GM23338 (cell line): ENCODE measurements at regions not wholly inside any gene's neighbourhood (a gene's known extent, or its start where the extent isn't known, plus 50 kb on each side); places are given as distances from the start of the nearest gene placed in this dataset.

ENCODE experiments used
- ATAC-seq: fragments of 200-7000 bp; cut with Tn5 transposase; 3 replicates; pipeline ENCODE4 v1.9.1; 2020
- DNase-seq: peaks from one replicate; pipeline ENCODE4 v3.0.0-alpha.2; 2015; ENCODE audit warnings: low spot score
- H2AFZ ChIP-seq: fragments of 200-600 bp; sonication (generic); 2 replicates; pipeline ENCODE4 v1.8.0; 2016; ENCODE audit warnings: antibody characterized with exemption, mild to moderate bottlenecking, moderate library complexity
- H3F3A ChIP-seq: fragments of 200-600 bp; sonication (generic); replicated peaks from 2 replicates; pipeline ENCODE4 v1.8.0; 2017; ENCODE audit warnings: antibody characterized with exemption, mixed run types, low read depth
- H3K27ac ChIP-seq: fragments of 200-600 bp; sonication (generic); 2 replicates; pipeline ENCODE4 v1.6.1; 2016; ENCODE audit warnings: low read depth
- H3K27me3 ChIP-seq: fragments of 200-600 bp; sonication (generic); 2 replicates; pipeline ENCODE4 v1.8.0; 2016; ENCODE audit warnings: mild to moderate bottlenecking, mixed run types, moderate library complexity; ENCODE audit not compliant: insufficient read depth
- H3K36me3 ChIP-seq: fragments of 200-600 bp; sonication (generic); 2 replicates; pipeline ENCODE4 v1.8.0; 2016; ENCODE audit warnings: mild to moderate bottlenecking; ENCODE audit not compliant: insufficient read depth
- H3K4me1 ChIP-seq: fragments of 200-600 bp; sonication (generic); 2 replicates; pipeline ENCODE4 v1.8.0; 2016; ENCODE audit warnings: mild to moderate bottlenecking, moderate library complexity; ENCODE audit not compliant: insufficient read depth
- H3K4me2 ChIP-seq: fragments of 200-600 bp; sonication (generic); 2 replicates; pipeline ENCODE4 v1.7.1; 2017; ENCODE audit warnings: mixed run types
- H3K4me3 ChIP-seq: fragments of 200-600 bp; sonication (generic); 2 replicates; pipeline ENCODE4 v1.6.1; 2016; ENCODE audit warnings: mixed run types
- H3K79me2 ChIP-seq: fragments of 200-600 bp; sonication (generic); replicated peaks from 2 replicates; pipeline ENCODE4 v1.8.0; 2017; ENCODE audit warnings: mild to moderate bottlenecking; ENCODE audit not compliant: insufficient read depth
- H3K9me2 ChIP-seq: fragments of 200-600 bp; sonication (generic); 2 replicates; pipeline ENCODE4 v1.8.0; 2017; ENCODE audit not compliant: insufficient read depth
- H4K20me1 ChIP-seq: fragments of 200-600 bp; sonication (generic); replicated peaks from 2 replicates; pipeline ENCODE4 v1.8.0; 2017; ENCODE audit warnings: mild to moderate bottlenecking; ENCODE audit not compliant: insufficient read depth
- H3K27ac Mint-ChIP-seq: 2 replicates; pipeline ENCODE4 v1.8.0; 2020; ENCODE audit warnings: inconsistent platforms, mild to moderate bottlenecking, moderate library complexity, mixed read lengths
- H3K27me3 Mint-ChIP-seq: 3 replicates; pipeline ENCODE4 v1.8.0; 2022; ENCODE audit warnings: low read depth, mild to moderate bottlenecking, moderate library complexity, mixed read lengths, inconsistent platforms; ENCODE audit not compliant: insufficient read depth, poor library complexity
- H3K36me3 Mint-ChIP-seq: 3 replicates; pipeline ENCODE4 v1.8.0; 2021; ENCODE audit warnings: low read depth, mild to moderate bottlenecking, inconsistent platforms, moderate library complexity, mixed read lengths
- H3K4me1 Mint-ChIP-seq: 3 replicates; pipeline ENCODE4 v1.8.0; 2020; ENCODE audit warnings: mild to moderate bottlenecking, inconsistent platforms, mixed read lengths
- H3K4me3 Mint-ChIP-seq: 3 replicates; pipeline ENCODE4 v1.8.0; 2021; ENCODE audit warnings: moderate library complexity, mild to moderate bottlenecking, inconsistent platforms, mixed read lengths
- H3K9me3 Mint-ChIP-seq: 3 replicates; pipeline ENCODE4 v1.8.0; 2020; ENCODE audit warnings: moderate library complexity, mild to moderate bottlenecking, inconsistent platforms, mixed read lengths
- NANOG ChIP-seq: IDR thresholded peaks from 2 replicates; pipeline ENCODE4 v1.6.1; 2016; ENCODE audit warnings: antibody characterized with exemption, borderline replicate concordance
- POLR2AphosphoS5 ChIP-seq: IDR thresholded peaks from 2 replicates; pipeline ENCODE4 v1.6.1; 2016; ENCODE audit warnings: antibody characterized with exemption, low read depth
- STAT1 ChIP-seq: IDR thresholded peaks from one replicate; pipeline ENCODE4 v1.6.1; 2016; ENCODE audit warnings: antibody characterized with exemption; ENCODE audit not compliant: unreplicated experiment
- ZNF114 ChIP-seq: fragments of 250-450 bp; sonication (Bioruptor Pico); IDR thresholded peaks from 2 replicates; pipeline ENCODE4 v1.5.0; 2020; ENCODE audit warnings: mild to moderate bottlenecking, moderate library complexity
- TF ChIP-seq, protein P1 (sequence below): fragments of 250-450 bp; sonication (Bioruptor Pico); IDR thresholded peaks from 2 replicates; pipeline ENCODE4 v1.5.0; 2020; ENCODE audit warnings: mild to moderate bottlenecking, moderate library complexity

DNA sequence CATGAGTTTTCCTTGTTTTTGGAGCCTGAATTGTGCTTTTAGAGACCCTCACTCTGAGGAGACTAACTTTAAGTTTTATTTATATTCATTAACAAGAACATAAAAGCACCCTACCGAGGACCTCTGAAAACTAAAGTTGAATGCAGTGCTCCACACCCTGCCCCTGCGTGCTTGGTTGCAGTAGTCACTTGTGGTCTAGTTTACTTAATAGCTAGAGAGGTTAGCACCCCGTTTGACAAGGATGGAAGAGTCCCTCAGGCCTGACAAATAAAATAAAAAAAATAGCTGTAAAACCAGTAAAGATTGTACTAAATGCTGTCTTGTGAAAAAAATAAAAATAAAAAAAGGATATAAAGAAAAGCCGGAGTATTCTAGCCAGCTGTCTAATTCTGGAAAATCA, 395.2 kb downstream of the MTX2 start (continued):
- no peak for TF ChIP-seq ZNF114 (CRISPR knock-in tag)
- TF ChIP-seq NANOG = no peak

DNA sequence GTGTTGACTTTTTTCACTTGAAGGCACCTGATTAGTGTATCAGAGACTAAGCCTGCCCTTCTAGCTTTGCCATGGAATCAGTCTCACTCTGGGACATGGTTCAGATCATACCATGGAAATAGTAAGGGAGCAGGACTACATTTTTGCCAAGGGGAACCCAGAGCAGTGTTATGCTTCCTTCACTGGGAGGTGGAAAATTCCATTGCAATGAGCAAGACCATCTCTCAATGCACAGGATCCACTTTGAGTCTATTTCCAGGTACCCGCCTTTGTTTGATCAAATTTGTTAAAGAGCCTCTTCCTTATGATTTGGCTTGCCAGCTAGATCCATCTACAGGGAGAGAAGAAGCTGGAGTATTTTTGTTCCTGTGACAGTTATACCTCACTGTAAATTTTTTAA, 395.8 kb downstream of the MTX2 start:
- H3K27ac ChIP-seq = no peak overlapping the region
- H2AFZ ChIP-seq = no peak overlapping the region
- H3K9me2 ChIP-seq = peaks cover 7% of the 10 kb centered on the region
- H3K4me3 ChIP-seq = no peak overlapping the region
- no peak for DNase-seq
- H3K27ac Mint-ChIP-seq = no peak overlapping the region
- H3K4me3 Mint-ChIP-seq = no peak overlapping the region
- peaks cover 26% of the 10 kb centered on the region for H3K27me3 Mint-ChIP-seq
- no peaks in the 10 kb centered on the region for H3K36me3 ChIP-seq
- peaks cover 60% of the 10 kb centered on the region for H3K27me3 ChIP-seq
- ATAC-seq = no peak
- no peaks in the 10 kb centered on the region for H3K36me3 Mint-ChIP-seq
- H3K4me1 ChIP-seq = peaks cover 7% of the 10 kb centered on the region; the same call in 1 of the 2 replicates
- TF ChIP-seq, protein P1, sequence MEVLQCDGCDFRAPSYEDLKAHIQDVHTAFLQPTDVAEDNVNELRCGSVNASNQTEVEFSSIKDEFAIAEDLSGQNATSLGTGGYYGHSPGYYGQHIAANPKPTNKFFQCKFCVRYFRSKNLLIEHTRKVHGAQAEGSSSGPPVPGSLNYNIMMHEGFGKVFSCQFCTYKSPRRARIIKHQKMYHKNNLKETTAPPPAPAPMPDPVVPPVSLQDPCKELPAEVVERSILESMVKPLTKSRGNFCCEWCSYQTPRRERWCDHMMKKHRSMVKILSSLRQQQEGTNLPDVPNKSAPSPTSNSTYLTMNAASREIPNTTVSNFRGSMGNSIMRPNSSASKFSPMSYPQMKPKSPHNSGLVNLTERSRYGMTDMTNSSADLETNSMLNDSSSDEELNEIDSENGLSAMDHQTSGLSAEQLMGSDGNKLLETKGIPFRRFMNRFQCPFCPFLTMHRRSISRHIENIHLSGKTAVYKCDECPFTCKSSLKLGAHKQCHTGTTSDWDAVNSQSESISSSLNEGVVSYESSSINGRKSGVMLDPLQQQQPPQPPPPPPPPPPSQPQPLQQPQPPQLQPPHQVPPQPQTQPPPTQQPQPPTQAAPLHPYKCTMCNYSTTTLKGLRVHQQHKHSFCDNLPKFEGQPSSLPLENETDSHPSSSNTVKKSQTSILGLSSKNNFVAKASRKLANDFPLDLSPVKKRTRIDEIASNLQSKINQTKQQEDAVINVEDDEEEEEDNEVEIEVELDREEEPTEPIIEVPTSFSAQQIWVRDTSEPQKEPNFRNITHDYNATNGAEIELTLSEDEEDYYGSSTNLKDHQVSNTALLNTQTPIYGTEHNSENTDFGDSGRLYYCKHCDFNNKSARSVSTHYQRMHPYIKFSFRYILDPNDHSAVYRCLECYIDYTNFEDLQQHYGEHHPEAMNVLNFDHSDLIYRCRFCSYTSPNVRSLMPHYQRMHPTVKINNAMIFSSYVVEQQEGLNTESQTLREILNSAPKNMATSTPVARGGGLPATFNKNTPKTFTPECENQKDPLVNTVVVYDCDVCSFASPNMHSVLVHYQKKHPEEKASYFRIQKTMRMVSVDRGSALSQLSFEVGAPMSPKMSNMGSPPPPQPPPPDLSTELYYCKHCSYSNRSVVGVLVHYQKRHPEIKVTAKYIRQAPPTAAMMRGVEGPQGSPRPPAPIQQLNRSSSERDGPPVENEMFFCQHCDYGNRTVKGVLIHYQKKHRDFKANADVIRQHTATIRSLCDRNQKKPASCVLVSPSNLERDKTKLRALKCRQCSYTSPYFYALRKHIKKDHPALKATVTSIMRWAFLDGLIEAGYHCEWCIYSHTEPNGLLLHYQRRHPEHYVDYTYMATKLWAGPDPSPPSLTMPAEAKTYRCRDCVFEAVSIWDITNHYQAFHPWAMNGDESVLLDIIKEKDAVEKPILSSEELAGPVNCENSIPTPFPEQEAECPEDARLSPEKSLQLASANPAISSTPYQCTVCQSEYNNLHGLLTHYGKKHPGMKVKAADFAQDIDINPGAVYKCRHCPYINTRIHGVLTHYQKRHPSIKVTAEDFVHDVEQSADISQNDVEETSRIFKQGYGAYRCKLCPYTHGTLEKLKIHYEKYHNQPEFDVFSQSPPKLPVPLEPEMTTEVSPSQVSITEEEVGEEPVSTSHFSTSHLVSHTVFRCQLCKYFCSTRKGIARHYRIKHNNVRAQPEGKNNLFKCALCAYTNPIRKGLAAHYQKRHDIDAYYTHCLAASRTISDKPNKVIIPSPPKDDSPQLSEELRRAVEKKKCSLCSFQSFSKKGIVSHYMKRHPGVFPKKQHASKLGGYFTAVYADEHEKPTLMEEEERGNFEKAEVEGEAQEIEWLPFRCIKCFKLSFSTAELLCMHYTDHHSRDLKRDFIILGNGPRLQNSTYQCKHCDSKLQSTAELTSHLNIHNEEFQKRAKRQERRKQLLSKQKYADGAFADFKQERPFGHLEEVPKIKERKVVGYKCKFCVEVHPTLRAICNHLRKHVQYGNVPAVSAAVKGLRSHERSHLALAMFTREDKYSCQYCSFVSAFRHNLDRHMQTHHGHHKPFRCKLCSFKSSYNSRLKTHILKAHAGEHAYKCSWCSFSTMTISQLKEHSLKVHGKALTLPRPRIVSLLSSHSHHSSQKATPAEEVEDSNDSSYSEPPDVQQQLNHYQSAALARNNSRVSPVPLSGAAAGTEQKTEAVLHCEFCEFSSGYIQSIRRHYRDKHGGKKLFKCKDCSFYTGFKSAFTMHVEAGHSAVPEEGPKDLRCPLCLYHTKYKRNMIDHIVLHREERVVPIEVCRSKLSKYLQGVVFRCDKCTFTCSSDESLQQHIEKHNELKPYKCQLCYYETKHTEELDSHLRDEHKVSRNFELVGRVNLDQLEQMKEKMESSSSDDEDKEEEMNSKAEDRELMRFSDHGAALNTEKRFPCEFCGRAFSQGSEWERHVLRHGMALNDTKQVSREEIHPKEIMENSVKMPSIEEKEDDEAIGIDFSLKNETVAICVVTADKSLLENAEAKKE = no peak
- TF ChIP-seq STAT1 = no peak
- no peak for TF ChIP-seq POLR2AphosphoS5
- H3K4me1 Mint-ChIP-seq = peaks cover 16% of the 10 kb centered on the region; the same call in 2 of the 3 replicates
- H3K4me2 ChIP-seq = no peak overlapping the region
- H3K79me2 ChIP-seq = no peaks in the 10 kb centered on the region
- H4K20me1 ChIP-seq = no peaks in the 10 kb centered on the region
- H3F3A ChIP-seq = no peaks in the 10 kb centered on the region
- no peaks in the 10 kb centered on the region for H3K9me3 Mint-ChIP-seq

DNA sequence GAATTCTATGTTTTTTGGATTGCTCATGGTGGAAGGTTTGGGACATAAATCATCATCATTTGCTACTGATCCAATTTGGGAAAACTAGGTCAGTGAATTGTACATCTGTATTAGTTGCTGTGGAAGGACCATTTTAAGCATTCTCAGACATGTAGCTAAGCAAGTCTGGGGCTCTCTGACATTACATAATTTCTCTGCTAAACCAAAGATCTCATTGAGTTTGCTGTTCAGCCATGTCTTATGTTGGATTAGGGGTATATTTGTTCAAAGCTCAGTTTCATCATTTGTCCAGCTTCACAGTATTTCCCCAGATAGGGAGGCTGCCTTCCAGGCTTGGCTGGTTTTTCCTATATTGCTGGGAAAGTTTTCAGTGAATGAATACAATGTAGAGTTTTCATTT, 399.7 kb downstream of the MTX2 start:
- H4K20me1 ChIP-seq = no peaks in the 10 kb centered on the region
- no peak overlapping the region for H3K27ac ChIP-seq
- no peak overlapping the region for H3K27ac Mint-ChIP-seq
- H2AFZ ChIP-seq = no peak overlapping the region
- DNase-seq (no peak), ATAC-seq (no peak)
- no peaks in the 10 kb centered on the region for H3K9me2 ChIP-seq
- no peak overlapping the region for H3K4me2 ChIP-seq
- H3K4me3 ChIP-seq = no peak overlapping the region
- peaks cover 6% of the 10 kb centered on the region for H3K27me3 Mint-ChIP-seq
- H3K27me3 ChIP-seq = peaks cover 28% of the 10 kb centered on the region
- H3K4me3 Mint-ChIP-seq = no peak overlapping the region
- H3K79me2 ChIP-seq = no peaks in the 10 kb centered on the region
- peaks cover 11% of the 10 kb centered on the region; the same call in 1 of the 2 replicates for H3K4me1 ChIP-seq
- peaks cover 22% of the 10 kb centered on the region; the same call in 2 of the 3 replicates for H3K4me1 Mint-ChIP-seq
- no peaks in the 10 kb centered on the region for H3K9me3 Mint-ChIP-seq
- H3K36me3 Mint-ChIP-seq = no peaks in the 10 kb centered on the region
- H3K36me3 ChIP-seq = no peaks in the 10 kb centered on the region
- H3F3A ChIP-seq = no peaks in the 10 kb centered on the region
- TF ChIP-seq ZNF114 (CRISPR knock-in tag) = no peak
- TF ChIP-seq, protein P1 = no peak
- TF ChIP-seq POLR2AphosphoS5 = no peak
